GM12878 (cell line): ENCODE measurements at regions not wholly inside any gene's neighbourhood (a gene's known extent, or its start where the extent isn't known, plus 50 kb on each side); places are given as distances from the start of the nearest gene placed in this dataset.

Experiments used
- ATAC-seq: fragments of 200-7000 bp; cut with Tn5 transposase; 3 replicates; pipeline ENCODE4 v1.9.1; 2020; ENCODE audit warnings: mild to moderate bottlenecking, moderate library complexity
- BruUV-seq: library from RNA; stranded (reverse); fragments of 400-500 nt; replicated peaks from 2 replicates; lab custom pipeline; 2021; lab: Mats Ljungman, UMichigan
- CTCF ChIA-PET: fragments of 300-600 bp; sonication (Branson Sonifier 250); formaldehyde crosslinking; extraction: SDS; loops from one replicate; lab custom pipeline; 2021; ENCODE audit warnings: inconsistent platforms; lab: Yijun Ruan, JAX
- POLR2A ChIA-PET: fragments of 350-600 bp; formaldehyde crosslinking; extraction: SDS; loops from one replicate; lab custom pipeline; 2021; ENCODE audit warnings: inconsistent platforms; lab: Charles Lee
- RAD21 ChIA-PET: fragments of 300-600 bp; sonication (Branson Sonifier 250); formaldehyde crosslinking; loops from one replicate; lab custom pipeline; 2023; ENCODE audit warnings: antibody characterized with exemption; ENCODE audit not compliant: unreplicated experiment; lab: Charles Lee
- SMC1A ChIA-PET: fragments of 300-600 bp; sonication (Branson Sonifier 250); formaldehyde crosslinking; loops from one replicate; lab custom pipeline; 2023; ENCODE audit not compliant: unreplicated experiment, uncharacterized antibody; lab: Charles Lee
- DNase-seq: peaks from one replicate; pipeline ENCODE4 v3.0.0-alpha.2; 2011; ENCODE audit warnings: low read depth, low spot score
- FAIRE-seq: peaks from 3 replicates; lab custom pipeline; 2011; peaks lifted over from hg19 to GRCh38; lab: Jason Lieb, UNC
- H2AFZ ChIP-seq: 2 replicates; pipeline ENCODE4 v1.6.0; 2011; ENCODE audit warnings: low read depth, low read length, control low read depth; ENCODE audit not compliant: control insufficient read depth
- H3K27ac ChIP-seq: 2 replicates; pipeline ENCODE4 v1.5.1; 2011; ENCODE audit warnings: control low read depth; ENCODE audit not compliant: control insufficient read depth, insufficient read depth
- H3K27me3 ChIP-seq, 2 experiments: replicated peaks in 1 of 2; 2 replicates each; pipeline versions ENCODE4 v1.6.0 to v1.6.1; 2011; ENCODE audit warnings: low read length in 1 of 2; ENCODE audit not compliant: control insufficient read depth in 2 of 2, insufficient read depth in 2 of 2
- H3K36me3 ChIP-seq, 2 experiments: 2 replicates each; pipeline ENCODE4 v1.5.1; 2011; ENCODE audit warnings: low read length in 1 of 2; ENCODE audit not compliant: control insufficient read depth in 2 of 2, insufficient read depth in 2 of 2
- H3K4me1 ChIP-seq: 2 replicates; pipeline ENCODE4 v1.6.1; 2011; ENCODE audit warnings: mild to moderate bottlenecking, low read length, moderate library complexity, mixed read lengths; ENCODE audit not compliant: control insufficient read depth, insufficient read depth
- H3K4me2 ChIP-seq: 2 replicates; pipeline ENCODE4 v1.6.0; 2011; ENCODE audit warnings: control low read depth; ENCODE audit not compliant: control insufficient read depth, insufficient read depth
- H3K4me3 ChIP-seq: fragments of 200-600 bp; sonication (generic); 2 replicates; pipeline ENCODE4 v1.5.1; 2016
- H3K79me2 ChIP-seq: 2 replicates; pipeline ENCODE4 v1.6.0; 2011; ENCODE audit warnings: low read length; ENCODE audit not compliant: control insufficient read depth, insufficient read depth
- H3K9ac ChIP-seq: 2 replicates; pipeline ENCODE4 v1.8.0; 2011; ENCODE audit warnings: low read length, control low read depth, mixed read lengths; ENCODE audit not compliant: control insufficient read depth, insufficient read depth
- H3K9me3 ChIP-seq: replicated peaks from 3 replicates; pipeline ENCODE4 v1.5.1; 2011; ENCODE audit warnings: mild to moderate bottlenecking, low read length; ENCODE audit not compliant: control insufficient read depth, insufficient read depth
- H4K20me1 ChIP-seq: 2 replicates; pipeline ENCODE4 v1.6.0; 2011; ENCODE audit not compliant: control insufficient read depth, insufficient read depth
- CEBPB ChIP-seq, 2 experiments: fragments of 150-350 bp in 1 of 2; IDR thresholded peaks; 2 replicates each; pipeline ENCODE4 v1.6.1; 2012 to 2014; ENCODE audit warnings: low read depth in 2 of 2, low read length in 2 of 2, borderline replicate concordance in 1 of 2, inconsistent platforms in 1 of 2
- ELK1 ChIP-seq: IDR thresholded peaks from 2 replicates; pipeline ENCODE4 v1.6.1; 2012; ENCODE audit warnings: low read depth, low read length, improper control_type of control experiment
- FOXM1 ChIP-seq: IDR thresholded peaks from 2 replicates; pipeline ENCODE4 v1.6.1; 2012; ENCODE audit warnings: low read depth, mild to moderate bottlenecking, inconsistent platforms, low read length, moderate library complexity
- IKZF1 ChIP-seq: fragments of 450-650 bp; conservative IDR thresholded peaks from 2 replicates; pipeline ENCODE4 v1.6.1; 2017; ENCODE audit warnings: antibody characterized with exemption, mild to moderate bottlenecking
- NBN ChIP-seq: fragments of 450-650 bp; IDR thresholded peaks from 2 replicates; pipeline ENCODE4 v1.6.1; 2016
- ZBTB40 ChIP-seq: fragments of 450-650 bp; IDR thresholded peaks from 2 replicates; pipeline ENCODE4 v1.6.1; 2016; ENCODE audit warnings: mild to moderate bottlenecking, moderate library complexity, borderline replicate concordance
- WGBS: methylation state at CpG from one replicate; pipeline ENCODE4 v1.1.6; 2016; ENCODE audit warnings: low lambda C conversion rate; ENCODE audit not compliant: insufficient replicate concordance, insufficient coverage; ENCODE audit errors: missing lambda C conversion rate; 5-methylcytosine and 5-hydroxymethylcytosine counted together
- in situ Hi-C: fragments of 300-500 bp; cut with MboI; formaldehyde crosslinking; loops from 9 replicates; pipeline ENCODE4 v1.14.3; 2018; ENCODE audit warnings: mixed read lengths
- intact Hi-C: fragments of 100-400 bp; cut with micrococcal nuclease; formaldehyde crosslinking; loops from one replicate; pipeline ENCODE4 v1.14.2; 2022; ENCODE audit not compliant: unreplicated experiment
- TF ChIP-seq, protein P1 (sequence below): fragments of 450-650 bp; IDR thresholded peaks from 2 replicates; pipeline ENCODE4 v1.6.1; 2017; ENCODE audit warnings: antibody characterized with exemption, mild to moderate bottlenecking, moderate library complexity
- TF ChIP-seq, protein P2 (sequence below): fragments of 450-650 bp; IDR thresholded peaks from 2 replicates; pipeline ENCODE4 v1.6.1; 2018; ENCODE audit warnings: borderline replicate concordance, mild to moderate bottlenecking; ENCODE audit not compliant: partially characterized antibody

- H3K4me2 ChIP-seq = no peak overlapping the region
- in situ Hi-C loops = no loop called here
- TF ChIP-seq IKZF1 = no peak
- no peak for TF ChIP-seq ELK1
- no peak for TF ChIP-seq NBN
- TF ChIP-seq ZBTB40 = no peak
- no peak; a peak in 1 of 4 replicates for TF ChIP-seq CEBPB (IDR thresholded peaks at IDR 0.05; ENCODE audit: borderline replicate concordance in 1 of 2, low read depth in 2 of 2, low read length in 2 of 2)
- no peak for TF ChIP-seq FOXM1
- TF ChIP-seq, protein P1, sequence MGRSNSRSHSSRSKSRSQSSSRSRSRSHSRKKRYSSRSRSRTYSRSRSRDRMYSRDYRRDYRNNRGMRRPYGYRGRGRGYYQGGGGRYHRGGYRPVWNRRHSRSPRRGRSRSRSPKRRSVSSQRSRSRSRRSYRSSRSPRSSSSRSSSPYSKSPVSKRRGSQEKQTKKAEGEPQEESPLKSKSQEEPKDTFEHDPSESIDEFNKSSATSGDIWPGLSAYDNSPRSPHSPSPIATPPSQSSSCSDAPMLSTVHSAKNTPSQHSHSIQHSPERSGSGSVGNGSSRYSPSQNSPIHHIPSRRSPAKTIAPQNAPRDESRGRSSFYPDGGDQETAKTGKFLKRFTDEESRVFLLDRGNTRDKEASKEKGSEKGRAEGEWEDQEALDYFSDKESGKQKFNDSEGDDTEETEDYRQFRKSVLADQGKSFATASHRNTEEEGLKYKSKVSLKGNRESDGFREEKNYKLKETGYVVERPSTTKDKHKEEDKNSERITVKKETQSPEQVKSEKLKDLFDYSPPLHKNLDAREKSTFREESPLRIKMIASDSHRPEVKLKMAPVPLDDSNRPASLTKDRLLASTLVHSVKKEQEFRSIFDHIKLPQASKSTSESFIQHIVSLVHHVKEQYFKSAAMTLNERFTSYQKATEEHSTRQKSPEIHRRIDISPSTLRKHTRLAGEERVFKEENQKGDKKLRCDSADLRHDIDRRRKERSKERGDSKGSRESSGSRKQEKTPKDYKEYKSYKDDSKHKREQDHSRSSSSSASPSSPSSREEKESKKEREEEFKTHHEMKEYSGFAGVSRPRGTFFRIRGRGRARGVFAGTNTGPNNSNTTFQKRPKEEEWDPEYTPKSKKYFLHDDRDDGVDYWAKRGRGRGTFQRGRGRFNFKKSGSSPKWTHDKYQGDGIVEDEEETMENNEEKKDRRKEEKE = no peak
- TF ChIP-seq, protein P2, sequence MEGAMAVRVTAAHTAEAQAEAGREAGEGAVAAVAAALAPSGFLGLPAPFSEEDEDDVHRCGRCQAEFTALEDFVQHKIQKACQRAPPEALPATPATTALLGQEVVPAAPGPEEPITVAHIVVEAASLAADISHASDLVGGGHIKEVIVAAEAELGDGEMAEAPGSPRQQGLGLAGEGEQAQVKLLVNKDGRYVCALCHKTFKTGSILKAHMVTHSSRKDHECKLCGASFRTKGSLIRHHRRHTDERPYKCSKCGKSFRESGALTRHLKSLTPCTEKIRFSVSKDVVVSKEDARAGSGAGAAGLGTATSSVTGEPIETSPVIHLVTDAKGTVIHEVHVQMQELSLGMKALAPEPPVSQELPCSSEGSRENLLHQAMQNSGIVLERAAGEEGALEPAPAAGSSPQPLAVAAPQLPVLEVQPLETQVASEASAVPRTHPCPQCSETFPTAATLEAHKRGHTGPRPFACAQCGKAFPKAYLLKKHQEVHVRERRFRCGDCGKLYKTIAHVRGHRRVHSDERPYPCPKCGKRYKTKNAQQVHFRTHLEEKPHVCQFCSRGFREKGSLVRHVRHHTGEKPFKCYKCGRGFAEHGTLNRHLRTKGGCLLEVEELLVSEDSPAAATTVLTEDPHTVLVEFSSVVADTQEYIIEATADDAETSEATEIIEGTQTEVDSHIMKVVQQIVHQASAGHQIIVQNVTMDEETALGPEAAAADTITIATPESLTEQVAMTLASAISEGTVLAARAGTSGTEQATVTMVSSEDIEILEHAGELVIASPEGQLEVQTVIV = no peak
These were observed 144.2 kb upstream of the NABP1 start for GRCh38 chr2:191533693-191534180.

More at GRCh38 chr2:191533693-191534180, 144.2 kb upstream of the NABP1 start:
- BruUV-seq = no TSS peak
- H3K36me3 ChIP-seq = no peaks in the 10 kb centered on the region
- H3K27ac ChIP-seq = no peak overlapping the region
- no peaks in the 10 kb centered on the region for H3K4me1 ChIP-seq
- ChIA-PET CTCF (no interaction called here), POLR2A (no interaction called here), RAD21 (no interaction called here), SMC1A (interaction anchor here (1.0 to 1.9 kb wide), 2 partner anchors 376 to 481 kb away, joined by 3 to 4 read pairs; no protein-coding TSS in a partner anchor)
- peak; percentile 50 for ATAC-seq
- intact Hi-C loops = no loop called here
- 0% methylated on average over 1 of the region's 1 CpG for WGBS
- H3K9ac ChIP-seq = no peak overlapping the region
- FAIRE-seq = no peak
- H3K4me3 ChIP-seq = no peak overlapping the region
- H4K20me1 ChIP-seq = no peaks in the 10 kb centered on the region
- no peaks in the 10 kb centered on the region for H3K9me3 ChIP-seq
- H2AFZ ChIP-seq = no peak overlapping the region
- no peak for DNase-seq
- no peaks in the 10 kb centered on the region for H3K79me2 ChIP-seq
- H3K27me3 ChIP-seq = no peaks in the 10 kb centered on the region
